Nephron (organoid): ENCODE measurements at regions not wholly inside any gene's neighbourhood (a gene's known extent, or its start where the extent isn't known, plus 50 kb on each side); places are given as distances from the start of the nearest gene placed in this dataset.

Experiments
- H3K27ac Mint-ChIP-seq, 3 experiments: 2 replicates each; pipeline ENCODE4 v1.8.0; 2020; ENCODE audit warnings: mixed read lengths in 3 of 3, mild to moderate bottlenecking in 2 of 3, moderate library complexity in 1 of 3
- H3K27me3 Mint-ChIP-seq: 2 replicates; pipeline ENCODE4 v1.8.0; 2021; ENCODE audit warnings: low read depth, mild to moderate bottlenecking, moderate library complexity, mixed read lengths
- H3K36me3 Mint-ChIP-seq: 2 replicates; pipeline ENCODE4 v1.8.0; 2020; ENCODE audit warnings: low read depth, mixed read lengths
- H3K4me1 Mint-ChIP-seq: 2 replicates; pipeline ENCODE4 v1.8.0; 2020; ENCODE audit warnings: mixed read lengths
- H3K4me3 Mint-ChIP-seq, 3 experiments: 2 replicates each; pipeline ENCODE4 v1.8.0; 2020; ENCODE audit warnings: mild to moderate bottlenecking in 3 of 3, mixed read lengths in 3 of 3, moderate library complexity in 2 of 3
- H3K9me3 Mint-ChIP-seq: 2 replicates; pipeline ENCODE4 v1.8.0; 2020; ENCODE audit warnings: mixed read lengths
- TF ChIP-seq, protein P1 (sequence below), 3 experiments: fragments of 200-600 bp; sonication (generic); IDR thresholded peaks; one replicate each; pipeline ENCODE4 v1.5.0; 2021; ENCODE audit warnings: antibody characterized with exemption in 3 of 3; ENCODE audit not compliant: unreplicated experiment in 3 of 3

DNA sequence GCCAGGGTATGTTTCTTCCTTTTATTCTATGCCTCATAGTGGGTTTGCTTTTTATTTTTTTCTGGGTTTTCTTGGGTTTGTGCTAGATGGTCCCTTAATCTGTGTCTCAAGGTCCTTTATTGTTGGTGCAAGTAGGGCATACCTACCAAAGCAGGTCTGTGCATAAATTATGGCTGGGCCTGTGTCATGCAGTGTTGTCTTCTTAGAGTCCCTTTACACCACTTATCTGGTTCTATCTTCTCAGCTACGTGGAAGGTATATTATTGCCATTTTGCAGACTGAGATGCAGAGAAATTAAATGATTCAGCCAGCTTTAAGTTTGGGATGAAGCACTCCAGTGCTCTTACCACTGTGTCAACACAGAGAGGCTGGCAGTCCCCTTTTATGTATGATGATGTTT lies 293.5 kb upstream of the SOX2 start:
- Mint-ChIP-seq H3K27ac (no peak overlapping the region), H3K4me3 (no peak overlapping the region), H3K9me3 (no peaks in the 10 kb centered on the region), H3K27me3 (peaks cover 3% of the 10 kb centered on the region), H3K36me3 (no peaks in the 10 kb centered on the region), H3K4me1 (no peaks in the 10 kb centered on the region)
- TF ChIP-seq, protein P1, sequence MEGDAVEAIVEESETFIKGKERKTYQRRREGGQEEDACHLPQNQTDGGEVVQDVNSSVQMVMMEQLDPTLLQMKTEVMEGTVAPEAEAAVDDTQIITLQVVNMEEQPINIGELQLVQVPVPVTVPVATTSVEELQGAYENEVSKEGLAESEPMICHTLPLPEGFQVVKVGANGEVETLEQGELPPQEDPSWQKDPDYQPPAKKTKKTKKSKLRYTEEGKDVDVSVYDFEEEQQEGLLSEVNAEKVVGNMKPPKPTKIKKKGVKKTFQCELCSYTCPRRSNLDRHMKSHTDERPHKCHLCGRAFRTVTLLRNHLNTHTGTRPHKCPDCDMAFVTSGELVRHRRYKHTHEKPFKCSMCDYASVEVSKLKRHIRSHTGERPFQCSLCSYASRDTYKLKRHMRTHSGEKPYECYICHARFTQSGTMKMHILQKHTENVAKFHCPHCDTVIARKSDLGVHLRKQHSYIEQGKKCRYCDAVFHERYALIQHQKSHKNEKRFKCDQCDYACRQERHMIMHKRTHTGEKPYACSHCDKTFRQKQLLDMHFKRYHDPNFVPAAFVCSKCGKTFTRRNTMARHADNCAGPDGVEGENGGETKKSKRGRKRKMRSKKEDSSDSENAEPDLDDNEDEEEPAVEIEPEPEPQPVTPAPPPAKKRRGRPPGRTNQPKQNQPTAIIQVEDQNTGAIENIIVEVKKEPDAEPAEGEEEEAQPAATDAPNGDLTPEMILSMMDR (IDR thresholded peaks at IDR 0.05; ENCODE audit: unreplicated experiment in 3 of 3) = no peak

DNA sequence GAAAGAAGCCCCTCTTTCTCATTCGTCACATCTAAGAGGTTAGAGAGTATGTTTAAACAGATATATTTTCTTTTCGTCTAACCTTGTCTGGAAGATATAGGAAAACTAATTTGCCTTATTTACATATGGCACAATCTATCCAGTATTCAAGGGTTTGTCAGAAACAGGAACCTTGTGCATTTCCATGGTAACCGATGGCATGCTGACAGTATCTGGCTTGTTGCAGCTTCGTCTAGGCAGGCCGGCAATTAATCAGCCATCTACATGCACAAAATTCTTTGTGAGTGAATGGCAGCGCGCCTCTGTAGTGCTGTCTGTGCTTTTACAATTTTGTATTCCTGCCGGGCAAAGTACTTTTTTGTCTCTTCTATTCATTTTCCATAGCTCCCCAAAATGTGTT lies 294.0 kb upstream of the SOX2 start:
- Mint-ChIP-seq H3K27me3 (peaks cover 3% of the 10 kb centered on the region), H3K9me3 (no peaks in the 10 kb centered on the region), H3K36me3 (no peaks in the 10 kb centered on the region), H3K27ac (no peak overlapping the region), H3K4me1 (no peaks in the 10 kb centered on the region), H3K4me3 (no peak overlapping the region)
- TF ChIP-seq, protein P1 (IDR thresholded peaks at IDR 0.05; ENCODE audit: unreplicated experiment in 3 of 3) = no peak

DNA sequence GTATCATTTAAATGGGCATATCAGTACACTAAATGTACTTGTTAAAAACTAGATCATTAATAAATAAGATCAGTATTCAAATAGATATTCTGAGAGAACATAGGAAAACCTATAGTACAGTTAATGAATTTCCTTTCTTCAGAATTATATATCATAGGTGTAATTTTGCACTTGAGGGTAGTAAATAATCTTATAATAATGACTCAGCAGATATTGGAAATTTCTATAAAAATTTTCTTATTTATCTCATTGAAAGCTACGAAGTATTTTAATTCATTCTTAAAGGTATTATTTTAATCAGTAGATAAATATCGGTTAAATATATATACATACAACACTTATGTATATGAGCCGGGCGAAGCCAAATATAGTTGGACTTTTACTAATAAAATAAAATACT lies 300.9 kb upstream of the SOX2 start:
- no peak overlapping the region for H3K4me3 Mint-ChIP-seq
- H3K9me3 Mint-ChIP-seq = no peaks in the 10 kb centered on the region
- no peaks in the 10 kb centered on the region for H3K4me1 Mint-ChIP-seq
- H3K27me3 Mint-ChIP-seq = no peaks in the 10 kb centered on the region
- TF ChIP-seq, protein P1 (IDR thresholded peaks at IDR 0.05; ENCODE audit: unreplicated experiment in 3 of 3) = no peak
- H3K27ac Mint-ChIP-seq = no peak overlapping the region
- no peaks in the 10 kb centered on the region for H3K36me3 Mint-ChIP-seq

DNA sequence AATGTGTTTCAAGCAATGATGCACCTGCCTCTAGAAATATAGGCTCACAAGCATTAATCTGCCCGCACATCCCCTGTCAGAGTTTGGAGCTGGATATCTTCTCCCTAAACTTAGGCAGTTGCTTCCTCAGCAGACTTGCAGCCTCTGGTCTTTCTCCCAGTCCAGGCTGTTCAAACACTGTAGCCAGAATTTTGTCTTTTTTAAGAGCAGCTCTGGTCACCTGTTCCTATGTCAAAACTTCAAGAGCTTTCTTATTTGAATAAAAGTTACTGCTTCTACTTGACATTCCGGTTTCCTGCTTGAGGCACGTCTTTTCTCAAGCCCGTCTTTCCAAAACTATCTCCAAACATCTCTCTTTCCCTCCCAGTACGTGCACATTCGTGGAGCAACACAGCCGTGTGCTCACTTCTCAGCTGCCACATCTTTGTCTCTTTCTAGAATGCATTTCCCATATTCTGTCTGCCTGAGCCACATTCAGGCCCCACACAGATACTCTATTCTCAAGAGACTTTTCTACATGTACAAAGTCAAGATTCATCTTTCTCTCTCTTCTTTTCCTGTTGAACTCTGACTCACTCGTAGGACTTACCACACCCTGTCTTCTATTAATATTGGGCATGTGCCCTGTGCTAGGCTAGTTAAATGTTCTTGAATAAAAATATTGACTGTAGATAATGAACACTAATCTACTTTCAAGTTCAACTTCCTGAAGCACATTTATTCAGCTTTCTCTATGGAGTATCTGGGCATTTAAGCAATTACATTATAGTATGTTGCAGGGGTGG lies 307.7 kb upstream of the SOX2 start:
- H3K4me3 Mint-ChIP-seq = no peak overlapping the region
- no peaks in the 10 kb centered on the region for H3K27me3 Mint-ChIP-seq
- TF ChIP-seq, protein P1 (IDR thresholded peaks at IDR 0.05; ENCODE audit: unreplicated experiment in 3 of 3) = no peak
- no peaks in the 10 kb centered on the region for H3K9me3 Mint-ChIP-seq
- H3K27ac Mint-ChIP-seq = no peak overlapping the region
- H3K36me3 Mint-ChIP-seq = no peaks in the 10 kb centered on the region
- H3K4me1 Mint-ChIP-seq = no peaks in the 10 kb centered on the region

DNA sequence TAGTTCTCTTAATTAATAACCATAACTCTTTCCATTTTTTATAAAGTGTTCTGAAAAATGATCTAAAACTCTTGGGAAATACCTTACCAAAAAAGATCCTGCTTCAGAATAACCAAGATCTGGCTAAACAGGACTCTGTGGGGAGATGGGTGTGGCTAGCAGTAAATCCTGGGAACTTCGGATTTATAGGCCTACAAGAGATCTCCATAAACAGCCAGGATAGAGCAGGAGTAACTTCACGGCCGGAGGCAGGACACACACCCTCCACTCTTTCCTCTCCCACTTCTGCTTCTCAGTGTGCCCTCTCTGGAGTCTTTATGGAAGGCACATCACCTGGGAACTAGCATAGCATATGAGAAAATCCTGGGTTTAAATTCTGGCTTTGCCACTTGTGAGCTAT lies 309.4 kb upstream of the SOX2 start:
- H3K36me3 Mint-ChIP-seq = no peaks in the 10 kb centered on the region
- H3K4me1 Mint-ChIP-seq = no peaks in the 10 kb centered on the region
- H3K4me3 Mint-ChIP-seq = no peak overlapping the region
- no peaks in the 10 kb centered on the region for H3K9me3 Mint-ChIP-seq
- TF ChIP-seq, protein P1 (IDR thresholded peaks at IDR 0.05; ENCODE audit: unreplicated experiment in 3 of 3) = no peak
- no peaks in the 10 kb centered on the region for H3K27me3 Mint-ChIP-seq
- no peak overlapping the region for H3K27ac Mint-ChIP-seq

DNA sequence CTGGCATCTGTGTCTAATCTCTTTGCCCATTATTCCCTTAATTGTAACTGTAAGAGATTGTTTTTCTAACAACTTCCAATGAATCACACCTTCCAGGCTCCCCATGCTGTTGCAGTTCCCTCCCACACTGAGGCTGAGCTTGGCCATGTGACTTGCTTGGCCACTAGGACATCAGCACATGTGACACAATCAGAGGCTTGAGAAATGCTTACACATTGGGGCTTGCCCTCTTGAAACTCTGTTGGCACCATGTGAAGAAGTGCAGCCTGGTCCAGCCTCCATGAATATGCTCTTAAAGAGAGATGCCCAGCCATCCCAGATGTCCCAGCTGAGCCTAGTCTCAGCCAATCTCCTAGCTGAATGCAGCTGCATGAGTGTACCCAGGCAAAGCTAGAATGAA lies 326.8 kb upstream of the SOX2 start:
- Mint-ChIP-seq H3K9me3 (no peaks in the 10 kb centered on the region), H3K36me3 (no peaks in the 10 kb centered on the region), H3K4me3 (no peak overlapping the region), H3K4me1 (peaks cover 6% of the 10 kb centered on the region), H3K27me3 (peaks cover 4% of the 10 kb centered on the region), H3K27ac (no peak overlapping the region)
- TF ChIP-seq, protein P1 (IDR thresholded peaks at IDR 0.05; ENCODE audit: unreplicated experiment in 3 of 3) = no peak
